ENCODE measurements at regions not wholly inside any gene's neighbourhood (a gene's known extent, or its start where the extent isn't known, plus 50 kb on each side); places are given as distances from the start of the nearest gene placed in this dataset.
A peak's percentile ranks its signal among the peaks of the same experiment; 100 is the strongest.

DNA sequence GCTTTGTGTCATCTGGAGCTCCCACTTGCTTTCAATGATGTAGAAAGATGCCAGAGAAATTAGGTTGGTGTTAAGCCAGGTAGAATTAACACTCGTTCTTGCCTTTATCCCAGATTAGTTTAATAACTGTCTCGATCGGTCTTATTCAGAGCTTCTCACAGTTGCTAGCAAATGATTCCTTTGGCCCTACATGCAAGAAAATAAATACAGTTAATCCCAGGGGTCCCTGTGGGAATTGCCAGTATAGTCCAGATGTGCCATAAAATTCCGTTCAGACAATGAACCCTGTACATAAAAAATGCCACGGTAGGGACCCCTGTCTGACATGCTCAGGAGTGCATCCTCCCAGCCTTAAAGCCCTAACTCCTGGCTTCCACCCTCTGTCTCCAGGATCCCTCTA lies 207.5 kb downstream of the ARHGAP12 start:
- H3K4me3 ChIP-seq, result no peak overlapping the region
- H3K4me1 ChIP-seq, result no peaks in the 10 kb centered on the region
- intact Hi-C loops (cut with DNase I), result no loop called here
- 87% methylated on average over 5 of the region's 5 CpGs for WGBS
- DNase-seq (ENCODE audit: extremely low spot score), result no peak
- H3K27me3 ChIP-seq, result no peaks in the 10 kb centered on the region
- no peaks in the 10 kb centered on the region for H3K36me3 ChIP-seq
- H3K27ac ChIP-seq (replicated peaks in 1 of 4), result no peak overlapping the region
- TF ChIP-seq POLR2AphosphoS5 (IDR thresholded peaks at IDR 0.05) (no peak), EP300 (IDR thresholded peaks at IDR 0.05) (no peak), POLR2A (IDR thresholded peaks at IDR 0.05; ENCODE audit: low read depth) (no peak)
- TF ChIP-seq, protein P1, sequence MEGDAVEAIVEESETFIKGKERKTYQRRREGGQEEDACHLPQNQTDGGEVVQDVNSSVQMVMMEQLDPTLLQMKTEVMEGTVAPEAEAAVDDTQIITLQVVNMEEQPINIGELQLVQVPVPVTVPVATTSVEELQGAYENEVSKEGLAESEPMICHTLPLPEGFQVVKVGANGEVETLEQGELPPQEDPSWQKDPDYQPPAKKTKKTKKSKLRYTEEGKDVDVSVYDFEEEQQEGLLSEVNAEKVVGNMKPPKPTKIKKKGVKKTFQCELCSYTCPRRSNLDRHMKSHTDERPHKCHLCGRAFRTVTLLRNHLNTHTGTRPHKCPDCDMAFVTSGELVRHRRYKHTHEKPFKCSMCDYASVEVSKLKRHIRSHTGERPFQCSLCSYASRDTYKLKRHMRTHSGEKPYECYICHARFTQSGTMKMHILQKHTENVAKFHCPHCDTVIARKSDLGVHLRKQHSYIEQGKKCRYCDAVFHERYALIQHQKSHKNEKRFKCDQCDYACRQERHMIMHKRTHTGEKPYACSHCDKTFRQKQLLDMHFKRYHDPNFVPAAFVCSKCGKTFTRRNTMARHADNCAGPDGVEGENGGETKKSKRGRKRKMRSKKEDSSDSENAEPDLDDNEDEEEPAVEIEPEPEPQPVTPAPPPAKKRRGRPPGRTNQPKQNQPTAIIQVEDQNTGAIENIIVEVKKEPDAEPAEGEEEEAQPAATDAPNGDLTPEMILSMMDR (IDR thresholded peaks at IDR 0.05), result no peak
- H3K9me3 ChIP-seq, result no peaks in the 10 kb centered on the region

GRCh38 chr10:31720546-31720945 lies 208.1 kb downstream of the ARHGAP12 start:
- Histone ChIP-seq H3K4me3 (no peak overlapping the region), H3K27ac (replicated peaks in 1 of 4) (no peak overlapping the region), H3K4me1 (no peaks in the 10 kb centered on the region), H3K27me3 (no peaks in the 10 kb centered on the region), H3K36me3 (no peaks in the 10 kb centered on the region), H3K9me3 (no peaks in the 10 kb centered on the region)
- no peak for DNase-seq (ENCODE audit: extremely low spot score)
- 77% methylated on average over 1 of the region's 1 CpG for WGBS
- intact Hi-C loops (cut with DNase I), result no loop called here
- TF ChIP-seq, protein P1 (IDR thresholded peaks at IDR 0.05), result no peak
- TF ChIP-seq POLR2AphosphoS5 (IDR thresholded peaks at IDR 0.05) (no peak), POLR2A (IDR thresholded peaks at IDR 0.05; ENCODE audit: low read depth) (no peak), EP300 (IDR thresholded peaks at IDR 0.05) (no peak)

DNA sequence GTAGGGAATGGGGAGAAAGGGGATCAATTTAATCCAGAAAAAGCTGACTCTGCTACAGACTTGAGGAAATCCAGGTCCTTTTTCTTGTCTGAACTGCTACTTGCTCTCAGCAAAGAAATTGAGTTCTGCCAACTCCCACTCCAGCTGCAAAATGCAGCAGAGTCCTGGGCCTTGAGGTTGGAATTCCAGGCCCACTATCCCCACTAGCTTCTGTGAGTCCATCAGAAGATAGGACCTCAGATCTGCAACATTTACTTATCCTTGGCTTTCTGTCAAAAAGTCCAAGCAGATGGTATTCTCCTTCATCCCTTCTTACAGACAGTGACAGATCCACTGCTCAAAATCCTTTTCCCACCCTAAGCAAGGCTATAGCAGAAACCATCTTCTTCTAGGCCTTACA lies 219.2 kb downstream of the ARHGAP12 start:
- Histone ChIP-seq H3K9me3 (peaks cover 0 to 28% (median 24%) of the 10 kb centered on the region in 4 donors), H3K27ac (replicated peaks in 1 of 4) (peak overlapping the region; percentile 71 to 82 (median 74)), H3K36me3 (no peaks in the 10 kb centered on the region), H3K4me1 (peaks cover 38 to 47% (median 41%) of the 10 kb centered on the region in 4 donors), H3K27me3 (no peaks in the 10 kb centered on the region), H3K4me3 (no peak overlapping the region)
- intact Hi-C loops (cut with DNase I), result loop anchor here (5.0 kb wide), 1 partner anchor 48 kb away; no protein-coding TSS in a partner anchor
- DNase-seq (ENCODE audit: extremely low spot score), result no peak
- TF ChIP-seq POLR2AphosphoS5 (IDR thresholded peaks at IDR 0.05) (no peak), EP300 (IDR thresholded peaks at IDR 0.05) (no peak), POLR2A (IDR thresholded peaks at IDR 0.05; ENCODE audit: low read depth) (no peak)
- TF ChIP-seq, protein P1 (IDR thresholded peaks at IDR 0.05), result no peak

DNA sequence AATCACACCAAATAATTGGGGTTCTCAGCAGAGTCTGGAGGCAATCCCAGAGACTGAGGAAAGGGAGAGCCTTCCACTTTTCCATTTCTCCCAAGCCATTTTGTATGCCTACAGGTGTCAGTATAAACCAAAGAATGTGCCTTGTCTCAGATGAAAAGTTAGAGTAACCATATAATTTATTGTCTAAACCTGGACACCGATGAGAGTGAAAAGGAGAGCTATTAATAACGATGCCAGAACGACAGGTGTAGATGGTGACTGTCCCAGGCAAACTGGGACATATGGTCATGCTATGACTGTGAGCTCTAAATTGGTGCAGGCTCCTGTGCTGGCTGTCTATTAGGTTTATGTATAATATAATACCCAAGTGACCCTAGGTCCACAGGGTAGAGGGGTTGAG lies 219.6 kb downstream of the ARHGAP12 start:
- WGBS, result 65% methylated on average over 3 of the region's 3 CpGs
- no peak for DNase-seq (ENCODE audit: extremely low spot score)
- Histone ChIP-seq H3K4me3 (no peak overlapping the region), H3K4me1 (peaks cover 39 to 47% (median 43%) of the 10 kb centered on the region in 4 donors), H3K36me3 (no peaks in the 10 kb centered on the region), H3K27ac (replicated peaks in 1 of 4) (peak overlapping the region; percentile 71 to 82 (median 74)), H3K9me3 (peaks cover 0 to 28% (median 24%) of the 10 kb centered on the region in 4 donors), H3K27me3 (no peaks in the 10 kb centered on the region)
- intact Hi-C loops (cut with DNase I), result loop anchor here (5.0 kb wide), 1 partner anchor 48 kb away; no protein-coding TSS in a partner anchor
- TF ChIP-seq EP300 (IDR thresholded peaks at IDR 0.05), result no peak
- no peak for TF ChIP-seq POLR2AphosphoS5 (IDR thresholded peaks at IDR 0.05)
- TF ChIP-seq POLR2A (IDR thresholded peaks at IDR 0.05; ENCODE audit: low read depth), result no peak
- TF ChIP-seq, protein P1 (IDR thresholded peaks at IDR 0.05), result peak in 2 of 3 experiments; percentile 18 to 30

GRCh38 chr10:31708474-31708873 lies 220.2 kb downstream of the ARHGAP12 start:
- no peak for TF ChIP-seq POLR2A (IDR thresholded peaks at IDR 0.05; ENCODE audit: low read depth)
- no peak for TF ChIP-seq POLR2AphosphoS5 (IDR thresholded peaks at IDR 0.05)
- TF ChIP-seq EP300 (IDR thresholded peaks at IDR 0.05), result no peak
- TF ChIP-seq, protein P1 (IDR thresholded peaks at IDR 0.05), result no peak
- intact Hi-C loops (cut with DNase I), result loop anchor here (5.0 kb wide), 1 partner anchor 49 kb away; no protein-coding TSS in a partner anchor
- peak overlapping the region; percentile 71 to 82 (median 74) for H3K27ac ChIP-seq (replicated peaks in 1 of 4)
- H3K4me1 ChIP-seq, result peaks cover 39 to 47% (median 44%) of the 10 kb centered on the region in 4 donors
- peaks cover 0 to 28% (median 24%) of the 10 kb centered on the region in 4 donors for H3K9me3 ChIP-seq
- no peaks in the 10 kb centered on the region for H3K36me3 ChIP-seq
- no peaks in the 10 kb centered on the region for H3K27me3 ChIP-seq
- H3K4me3 ChIP-seq, result no peak overlapping the region
- WGBS, result 54% methylated on average over 9 of the region's 9 CpGs
- DNase-seq (ENCODE audit: extremely low spot score), result no peak

Data from esophagus muscularis mucosa (tissue), 4 donors.